ENCODE measurements at regions not wholly inside any gene's neighbourhood (a gene's known extent, or its start where the extent isn't known, plus 50 kb on each side); places are given as distances from the start of the nearest gene placed in this dataset.

DNA sequence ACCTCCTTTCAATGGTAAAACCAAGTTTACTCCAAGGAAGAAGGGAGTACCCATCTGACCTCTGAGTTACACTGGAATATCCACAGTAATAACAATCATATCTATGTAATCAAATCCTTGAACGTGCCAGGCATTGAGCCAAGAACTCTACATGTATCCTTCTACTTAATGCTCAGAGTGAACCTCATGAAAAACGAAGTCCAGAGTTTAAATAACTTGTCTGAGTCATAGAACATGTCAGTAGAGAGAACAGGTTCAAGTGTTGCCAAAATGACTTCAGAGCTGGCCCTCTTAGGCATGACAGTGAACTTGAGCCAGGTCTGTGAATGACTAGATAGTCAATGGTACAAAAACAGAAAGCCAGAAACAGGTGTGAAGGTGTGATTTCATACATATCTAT lies 164.1 kb upstream of the ZNF618 start:
- no peak for TF ChIP-seq MAFK (IDR thresholded peaks at IDR 0.05; ENCODE audit: low read depth, low read length)
- TF ChIP-seq, protein P1, sequence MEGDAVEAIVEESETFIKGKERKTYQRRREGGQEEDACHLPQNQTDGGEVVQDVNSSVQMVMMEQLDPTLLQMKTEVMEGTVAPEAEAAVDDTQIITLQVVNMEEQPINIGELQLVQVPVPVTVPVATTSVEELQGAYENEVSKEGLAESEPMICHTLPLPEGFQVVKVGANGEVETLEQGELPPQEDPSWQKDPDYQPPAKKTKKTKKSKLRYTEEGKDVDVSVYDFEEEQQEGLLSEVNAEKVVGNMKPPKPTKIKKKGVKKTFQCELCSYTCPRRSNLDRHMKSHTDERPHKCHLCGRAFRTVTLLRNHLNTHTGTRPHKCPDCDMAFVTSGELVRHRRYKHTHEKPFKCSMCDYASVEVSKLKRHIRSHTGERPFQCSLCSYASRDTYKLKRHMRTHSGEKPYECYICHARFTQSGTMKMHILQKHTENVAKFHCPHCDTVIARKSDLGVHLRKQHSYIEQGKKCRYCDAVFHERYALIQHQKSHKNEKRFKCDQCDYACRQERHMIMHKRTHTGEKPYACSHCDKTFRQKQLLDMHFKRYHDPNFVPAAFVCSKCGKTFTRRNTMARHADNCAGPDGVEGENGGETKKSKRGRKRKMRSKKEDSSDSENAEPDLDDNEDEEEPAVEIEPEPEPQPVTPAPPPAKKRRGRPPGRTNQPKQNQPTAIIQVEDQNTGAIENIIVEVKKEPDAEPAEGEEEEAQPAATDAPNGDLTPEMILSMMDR (conservative IDR thresholded peaks at IDR 0.05; ENCODE audit: low read depth, low read length): no peak

All from IMR-90 (cell line).